ENCODE measurements at regions not wholly inside any gene's neighbourhood (a gene's known extent, or its start where the extent isn't known, plus 50 kb on each side); places are given as distances from the start of the nearest gene placed in this dataset.

- Histone ChIP-seq H3K36me3 (ENCODE audit: control insufficient read depth in 2 of 2, extremely low read depth in 1 of 2, insufficient read depth in 2 of 2, low read length in 2 of 2) (no peaks in the 10 kb centered on the region), H3K4me3 (replicated peaks in 1 of 3; ENCODE audit: insufficient read depth in 1 of 3, low read depth in 1 of 3, low read length in 3 of 3) (no peak overlapping the region), H3K4me1 (ENCODE audit: control insufficient read depth, extremely low read depth, insufficient read depth, low read length) (no peaks in the 10 kb centered on the region), H2AFZ (ENCODE audit: low read depth, low read length) (no peak overlapping the region), H3K9ac (replicated peaks; ENCODE audit: extremely low read depth, insufficient read depth, low read length) (no peak overlapping the region), H3K79me2 (ENCODE audit: control insufficient read depth, insufficient read depth, low read length) (no peaks in the 10 kb centered on the region), H3K9me3 (replicated peaks; ENCODE audit: control insufficient read depth, insufficient read depth, low read length) (no peaks in the 10 kb centered on the region), H4K20me1 (replicated peaks; ENCODE audit: control insufficient read depth, extremely low read depth, insufficient read depth, low read length) (no peaks in the 10 kb centered on the region), H3K9me1 (replicated peaks; ENCODE audit: control insufficient read depth, extremely low read depth, insufficient read depth, low read length) (no peaks in the 10 kb centered on the region), H3K4me2 (ENCODE audit: insufficient read depth, low read length) (no peak overlapping the region), H3K27me3 (ENCODE audit: control insufficient read depth in 2 of 2, insufficient read depth in 2 of 2, low read length in 2 of 2) (no peaks in the 10 kb centered on the region), H3K27ac (ENCODE audit: insufficient read depth, low read depth, low read length) (no peak overlapping the region)
- CTCF ChIA-PET: no interaction called here
- no peak for DNase-seq (ENCODE audit: low read depth, low spot score)
- POLR2A ChIA-PET: no interaction called here
- TF ChIP-seq EZH2 (IDR thresholded peaks at IDR 0.05; ENCODE audit: borderline replicate concordance, low read depth, low read length, severe bottlenecking) (no peak), JUN (IDR thresholded peaks at IDR 0.05; ENCODE audit: borderline replicate concordance, insufficient read depth, insufficient read length, low read depth) (no peak), MAX (IDR thresholded peaks at IDR 0.05; ENCODE audit: insufficient read depth, insufficient read length) (no peak), MYC (IDR thresholded peaks at IDR 0.05; ENCODE audit: low read depth, low read length) (no peak), GATA2 (IDR thresholded peaks at IDR 0.05; ENCODE audit: insufficient read depth, insufficient read length, low read depth, low read length) (no peak), POLR2AphosphoS5 (IDR thresholded peaks at IDR 0.05; ENCODE audit: insufficient read depth, low read depth, low read length) (no peak), POLR2A (IDR thresholded peaks at IDR 0.05; ENCODE audit: low read depth, low read length) (no peak), CTCF (IDR thresholded peaks at IDR 0.05; ENCODE audit: extremely low read depth in 1 of 2, insufficient read depth in 1 of 2, low read depth in 1 of 2, low read length in 2 of 2) (no peak)
- no TSS peak for BruUV-seq (replicated peaks)
- intact Hi-C loops (cut with micrococcal nuclease) (no loop called here), dilution Hi-C loops (cut with MboI; ENCODE audit: extremely low pct_ligation_motif_present, low sequenced_read_pairs) (no loop called here)
- no peak for FAIRE-seq
Measured at GRCh38 chr5:89755024-89755423, 654.5 kb downstream of the CETN3 start.

Measured in endothelial cell of umbilical vein (primary cell).